ENCODE measurements at regions not wholly inside any gene's neighbourhood (a gene's known extent, or its start where the extent isn't known, plus 50 kb on each side); places are given as distances from the start of the nearest gene placed in this dataset.

GRCh38 chr2:105541189-105542050, 142.6 kb upstream of the FHL2 start:
- Histone ChIP-seq H3K9me3 (no peaks in the 10 kb centered on the region), H3K27ac (no peak overlapping the region), H3K4me3 (no peak overlapping the region), H3K4me1 (no peaks in the 10 kb centered on the region), H3K27me3 (no peaks in the 10 kb centered on the region), H3K36me3 (no peaks in the 10 kb centered on the region)
- no peak for TF ChIP-seq CTCF (IDR thresholded peaks at IDR 0.05)
- DNase-seq (ENCODE audit: low spot score in 2 of 2): no peak
- intact Hi-C loops (cut with DNase I): no loop called here

DNA sequence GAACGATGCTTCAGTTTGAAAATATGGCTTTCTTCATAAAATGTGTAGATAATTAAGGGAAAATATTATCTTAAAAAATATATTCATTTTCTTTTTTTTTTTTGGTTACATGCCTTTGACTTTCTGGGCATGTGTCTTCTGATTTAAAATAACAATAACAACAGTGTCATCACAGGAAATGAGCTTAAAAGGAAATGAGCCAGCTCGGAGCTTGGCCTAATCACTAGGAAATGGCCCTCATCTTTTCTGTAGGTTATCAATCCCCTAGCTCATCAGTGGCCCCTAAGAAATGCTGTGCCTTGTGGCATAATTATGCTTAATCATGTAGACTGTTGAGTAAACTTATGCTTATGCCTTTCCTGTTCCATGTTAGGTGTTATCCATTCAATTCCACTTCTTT, 141.8 kb upstream of the FHL2 start:
- no peak for DNase-seq (ENCODE audit: low spot score in 2 of 2)

DNA sequence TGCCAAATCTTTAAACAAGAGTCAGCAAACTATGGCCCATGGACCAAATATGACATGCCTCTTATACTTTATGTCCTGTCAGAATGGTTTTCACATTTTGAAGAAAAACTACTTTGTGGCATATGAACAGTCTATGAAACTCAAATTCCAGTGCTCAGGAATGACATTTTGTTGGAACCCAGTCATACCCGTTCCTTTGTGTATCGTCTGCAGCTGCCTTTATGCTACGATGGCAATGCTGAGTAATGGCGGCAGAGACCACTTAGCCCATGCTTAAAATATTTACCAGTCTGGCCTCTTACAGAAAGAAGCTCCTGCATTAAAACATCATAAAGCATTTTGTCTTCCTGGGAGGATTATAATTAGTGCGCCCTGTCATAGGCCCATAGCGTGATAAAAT, 140.5 kb upstream of the FHL2 start:
- Histone ChIP-seq H3K4me1 (no peaks in the 10 kb centered on the region), H3K4me3 (no peak overlapping the region), H3K36me3 (no peaks in the 10 kb centered on the region), H3K27ac (no peak overlapping the region), H3K27me3 (no peaks in the 10 kb centered on the region), H3K9me3 (no peaks in the 10 kb centered on the region)
- intact Hi-C loops (cut with DNase I): no loop called here
- no peak for DNase-seq (ENCODE audit: low spot score in 2 of 2)
- no peak for TF ChIP-seq CTCF (IDR thresholded peaks at IDR 0.05)

More for the DNA sequence above, 141.8 kb upstream of the FHL2 start:
- no peak for TF ChIP-seq CTCF (IDR thresholded peaks at IDR 0.05)
- Histone ChIP-seq H3K27ac (no peak overlapping the region), H3K4me1 (no peaks in the 10 kb centered on the region), H3K27me3 (no peaks in the 10 kb centered on the region), H3K4me3 (no peak overlapping the region), H3K36me3 (no peaks in the 10 kb centered on the region), H3K9me3 (no peaks in the 10 kb centered on the region)
- intact Hi-C loops (cut with DNase I): no loop called here

DNA sequence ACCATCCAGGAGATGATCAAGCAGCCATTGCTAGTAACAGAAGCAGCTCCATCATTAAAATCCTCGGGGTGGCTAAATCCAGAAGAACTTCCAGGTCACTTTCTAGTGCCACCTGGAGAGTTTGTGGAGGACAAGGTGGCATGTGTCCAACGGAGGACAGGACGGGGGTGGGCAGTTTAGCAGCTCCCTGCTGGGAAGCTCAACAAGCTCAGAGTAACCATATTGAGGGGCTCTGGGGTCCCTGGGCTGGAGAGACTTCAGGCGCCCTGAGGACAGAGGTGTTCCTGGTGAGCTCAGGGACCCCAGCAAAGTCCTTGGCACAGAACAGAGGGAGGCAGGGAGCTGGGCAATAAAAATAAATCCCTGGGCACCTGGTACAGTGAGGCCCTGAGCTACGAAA, 140.0 kb upstream of the FHL2 start:
- no peaks in the 10 kb centered on the region for H3K36me3 ChIP-seq
- intact Hi-C loops (cut with DNase I): no loop called here
- no peak overlapping the region for H3K4me3 ChIP-seq
- no peak overlapping the region for H3K27ac ChIP-seq
- DNase-seq (ENCODE audit: low spot score in 2 of 2): no peak
- TF ChIP-seq CTCF (IDR thresholded peaks at IDR 0.05): no peak
- no peaks in the 10 kb centered on the region for H3K27me3 ChIP-seq
- no peaks in the 10 kb centered on the region for H3K4me1 ChIP-seq
- no peaks in the 10 kb centered on the region for H3K9me3 ChIP-seq

DNA sequence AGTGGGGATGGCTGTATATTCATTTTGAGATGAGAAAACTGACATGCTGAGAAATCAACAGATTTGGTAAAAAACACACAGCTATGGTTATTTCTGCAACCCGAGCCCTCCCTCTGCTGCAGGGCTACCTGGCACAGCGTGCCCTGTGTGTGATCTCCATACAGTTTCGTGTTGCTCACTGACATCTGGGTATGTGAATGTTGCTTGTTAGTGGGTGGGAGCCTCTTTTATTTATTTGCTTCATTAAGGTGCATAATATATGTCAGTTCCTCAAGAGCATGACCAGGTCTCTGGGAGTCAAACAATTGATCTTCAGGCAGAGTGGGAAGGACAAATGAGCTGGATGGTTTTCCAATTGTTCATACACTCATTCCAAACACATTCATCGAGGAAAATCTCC, 139.1 kb upstream of the FHL2 start:
- no peak for DNase-seq (ENCODE audit: low spot score in 2 of 2)
- H3K4me3 ChIP-seq: no peak overlapping the region
- TF ChIP-seq CTCF (IDR thresholded peaks at IDR 0.05): no peak
- no peaks in the 10 kb centered on the region for H3K4me1 ChIP-seq
- no peak overlapping the region for H3K27ac ChIP-seq
- H3K27me3 ChIP-seq: no peaks in the 10 kb centered on the region
- H3K36me3 ChIP-seq: no peaks in the 10 kb centered on the region
- intact Hi-C loops (cut with DNase I): no loop called here
- no peaks in the 10 kb centered on the region for H3K9me3 ChIP-seq

All from ascending aorta (tissue), 2 donors.